OCI-LY7 (cell line): ENCODE measurements at regions not wholly inside any gene's neighbourhood (a gene's known extent, or its start where the extent isn't known, plus 50 kb on each side); places are given as distances from the start of the nearest gene placed in this dataset.

ENCODE experiments used
- BruUV-seq: library from RNA; stranded (reverse); fragments of 400-500 nt; replicated peaks from 2 replicates; lab custom pipeline; 2021; lab: Mats Ljungman, UMichigan
- CTCF ChIA-PET: fragments of 300-600 bp; sonication (Branson Sonifier 250); formaldehyde crosslinking; loops from one replicate; lab custom pipeline; 2022; ENCODE audit warnings: antibody characterized with exemption; ENCODE audit not compliant: unreplicated experiment; lab: Charles Lee
- POLR2A ChIA-PET: fragments of 300-600 bp; sonication (Branson Sonifier 250); formaldehyde crosslinking; loops from one replicate; lab custom pipeline; 2022; ENCODE audit warnings: antibody characterized with exemption; lab: Charles Lee
- DNase-seq: peaks from one replicate; pipeline ENCODE4 v3.0.0-alpha.2; 2015; ENCODE audit warnings: low spot score
- H2AFZ ChIP-seq: fragments of 200-600 bp; sonication (generic), shearing (Covaris generic); 2 replicates; pipeline ENCODE4 v1.6.1; 2014; ENCODE audit warnings: mild to moderate bottlenecking, antibody characterized with exemption, low read length, moderate library complexity
- H3K27ac ChIP-seq: fragments of 200-600 bp; sonication (generic); 2 replicates; pipeline ENCODE4 v1.5.1; 2014; ENCODE audit warnings: mixed run types, low read depth, mild to moderate bottlenecking, moderate library complexity, low read length, inconsistent platforms; ENCODE audit not compliant: poor library complexity, severe bottlenecking
- H3K36me3 ChIP-seq: fragments of 200-600 bp; sonication (generic); 2 replicates; pipeline ENCODE4 v1.6.1; 2014; ENCODE audit warnings: mild to moderate bottlenecking, antibody characterized with exemption, low read length, moderate library complexity, mixed read lengths; ENCODE audit not compliant: insufficient read depth
- H3K4me1 ChIP-seq: fragments of 200-600 bp; sonication (generic); 2 replicates; pipeline ENCODE4 v1.5.1; 2014; ENCODE audit warnings: mild to moderate bottlenecking, low read length; ENCODE audit not compliant: insufficient read depth, poor library complexity, severe bottlenecking
- H3K4me2 ChIP-seq: fragments of 200-600 bp; sonication (generic); 2 replicates; pipeline ENCODE4 v1.6.1; 2014; ENCODE audit warnings: mild to moderate bottlenecking, low read length
- H3K4me3 ChIP-seq: fragments of 200-600 bp; sonication (generic); 2 replicates; pipeline ENCODE4 v1.5.1; 2014; ENCODE audit warnings: mild to moderate bottlenecking, low read depth, low read length; ENCODE audit not compliant: poor library complexity, severe bottlenecking
- H3K79me2 ChIP-seq: fragments of 200-600 bp; sonication (generic); 2 replicates; pipeline ENCODE4 v1.6.1; 2016; ENCODE audit warnings: low read depth, mild to moderate bottlenecking, low read length, moderate library complexity, mixed read lengths; ENCODE audit not compliant: insufficient read depth
- H3K9me2 ChIP-seq: fragments of 200-600 bp; sonication (generic); 2 replicates; pipeline ENCODE4 v1.6.1; 2016; ENCODE audit warnings: mild to moderate bottlenecking, low read length, mixed read lengths; ENCODE audit not compliant: insufficient read depth
- H3K9me3 ChIP-seq: fragments of 200-600 bp; sonication (generic); 2 replicates; pipeline ENCODE4 v1.6.1; 2014; ENCODE audit warnings: mild to moderate bottlenecking, mixed run types, low read length, mixed read lengths
- H4K20me1 ChIP-seq: fragments of 200-600 bp; sonication (generic); 2 replicates; pipeline ENCODE4 v1.6.1; 2014; ENCODE audit warnings: mild to moderate bottlenecking, antibody characterized with exemption, low read length, moderate library complexity, mixed read lengths; ENCODE audit not compliant: insufficient read depth
- EZH2phosphoT487 ChIP-seq: fragments of 200-600 bp; sonication (generic); IDR thresholded peaks from 2 replicates; pipeline ENCODE4 v1.6.1; 2018; ENCODE audit warnings: low read depth, borderline replicate concordance, mild to moderate bottlenecking, mixed run types, antibody characterized with exemption, low read length, moderate library complexity, mixed read lengths
- intact Hi-C: fragments of 100-400 bp; cut with micrococcal nuclease; formaldehyde crosslinking; loops from one replicate; pipeline ENCODE4 v1.10.0; 2022; ENCODE audit not compliant: unreplicated experiment
- TF ChIP-seq, protein P1 (sequence below): fragments of 200-600 bp; sonication (generic); conservative IDR thresholded peaks from 2 replicates; pipeline ENCODE4 v1.5.1; 2014; ENCODE audit warnings: mild to moderate bottlenecking, antibody characterized with exemption, low read length, moderate library complexity, mixed read lengths

GRCh38 chr6:43953256-43953655, 174.0 kb downstream of the MRPL14 start:
- no peak overlapping the region for H3K4me2 ChIP-seq
- no TSS peak for BruUV-seq
- no peaks in the 10 kb centered on the region for H4K20me1 ChIP-seq
- no peak overlapping the region for H3K27ac ChIP-seq
- TF ChIP-seq EZH2phosphoT487 = no peak
- TF ChIP-seq, protein P1, sequence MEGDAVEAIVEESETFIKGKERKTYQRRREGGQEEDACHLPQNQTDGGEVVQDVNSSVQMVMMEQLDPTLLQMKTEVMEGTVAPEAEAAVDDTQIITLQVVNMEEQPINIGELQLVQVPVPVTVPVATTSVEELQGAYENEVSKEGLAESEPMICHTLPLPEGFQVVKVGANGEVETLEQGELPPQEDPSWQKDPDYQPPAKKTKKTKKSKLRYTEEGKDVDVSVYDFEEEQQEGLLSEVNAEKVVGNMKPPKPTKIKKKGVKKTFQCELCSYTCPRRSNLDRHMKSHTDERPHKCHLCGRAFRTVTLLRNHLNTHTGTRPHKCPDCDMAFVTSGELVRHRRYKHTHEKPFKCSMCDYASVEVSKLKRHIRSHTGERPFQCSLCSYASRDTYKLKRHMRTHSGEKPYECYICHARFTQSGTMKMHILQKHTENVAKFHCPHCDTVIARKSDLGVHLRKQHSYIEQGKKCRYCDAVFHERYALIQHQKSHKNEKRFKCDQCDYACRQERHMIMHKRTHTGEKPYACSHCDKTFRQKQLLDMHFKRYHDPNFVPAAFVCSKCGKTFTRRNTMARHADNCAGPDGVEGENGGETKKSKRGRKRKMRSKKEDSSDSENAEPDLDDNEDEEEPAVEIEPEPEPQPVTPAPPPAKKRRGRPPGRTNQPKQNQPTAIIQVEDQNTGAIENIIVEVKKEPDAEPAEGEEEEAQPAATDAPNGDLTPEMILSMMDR = no peak
- intact Hi-C loops = loop anchor here (5.0 kb wide), 1 partner anchor 186 kb away; no protein-coding TSS in a partner anchor
- ChIA-PET POLR2A (no interaction called here), CTCF (interaction anchor here (0.6 kb wide), 1 partner anchor 40 kb away, joined by 4 read pairs; no protein-coding TSS in a partner anchor)
- no peaks in the 10 kb centered on the region for H3K9me2 ChIP-seq
- no peaks in the 10 kb centered on the region for H3K79me2 ChIP-seq
- no peaks in the 10 kb centered on the region for H3K9me3 ChIP-seq
- no peak for DNase-seq
- no peak overlapping the region for H3K4me3 ChIP-seq
- no peaks in the 10 kb centered on the region for H3K4me1 ChIP-seq
- H3K36me3 ChIP-seq = no peaks in the 10 kb centered on the region
- H2AFZ ChIP-seq = no peak overlapping the region

GRCh38 chr6:43952746-43953145, 174.5 kb downstream of the MRPL14 start:
- Histone ChIP-seq H3K27ac (no peak overlapping the region), H3K9me2 (no peaks in the 10 kb centered on the region), H3K36me3 (no peaks in the 10 kb centered on the region), H3K4me2 (no peak overlapping the region), H3K4me1 (no peaks in the 10 kb centered on the region), H4K20me1 (no peaks in the 10 kb centered on the region), H3K4me3 (no peak overlapping the region), H3K9me3 (no peaks in the 10 kb centered on the region), H2AFZ (no peak overlapping the region), H3K79me2 (no peaks in the 10 kb centered on the region)
- TF ChIP-seq, protein P1 = peak; percentile 68
- no peak for TF ChIP-seq EZH2phosphoT487
- no TSS peak for BruUV-seq
- POLR2A ChIA-PET = no interaction called here
- CTCF ChIA-PET = no interaction called here
- intact Hi-C loops = loop anchor here (5.0 kb wide), 1 partner anchor 185 kb away; no protein-coding TSS in a partner anchor
- no peak for DNase-seq
